ENCODE measurements at regions not wholly inside any gene's neighbourhood (a gene's known extent, or its start where the extent isn't known, plus 50 kb on each side); places are given as distances from the start of the nearest gene placed in this dataset.

GRCh38 chr7:10300577-10300976 is 673.1 kb upstream of the PHF14 start:
- no peak overlapping the region for H3K9ac ChIP-seq (ENCODE audit: low read length)

GRCh38 chr7:10308276-10308675 is 665.4 kb upstream of the PHF14 start:
- Histone ChIP-seq H3K27me3 (ENCODE audit: control insufficient read depth, insufficient read depth, low read length) (no peaks in the 10 kb centered on the region), H3K9me3 (ENCODE audit: control insufficient read depth, low read depth, low read length) (no peaks in the 10 kb centered on the region), H3K4me3 (ENCODE audit: low read length) (no peak overlapping the region), H3K9ac (ENCODE audit: low read length) (no peak overlapping the region), H3K27ac (ENCODE audit: low read length) (no peak overlapping the region), H3K4me1 (ENCODE audit: control insufficient read depth, low read depth, low read length) (no peaks in the 10 kb centered on the region), H3K36me3 (ENCODE audit: control insufficient read depth, low read depth, low read length) (no peaks in the 10 kb centered on the region)

More at GRCh38 chr7:10300577-10300976, 673.1 kb upstream of the PHF14 start:
- H3K27ac ChIP-seq (ENCODE audit: low read length) = no peak overlapping the region
- H3K36me3 ChIP-seq (ENCODE audit: control insufficient read depth, low read depth, low read length) = no peaks in the 10 kb centered on the region
- no peak overlapping the region for H3K4me3 ChIP-seq (ENCODE audit: low read length)
- H3K4me1 ChIP-seq (ENCODE audit: control insufficient read depth, low read depth, low read length) = peaks cover 6% of the 10 kb centered on the region
- H3K27me3 ChIP-seq (ENCODE audit: control insufficient read depth, insufficient read depth, low read length) = no peaks in the 10 kb centered on the region
- no peaks in the 10 kb centered on the region for H3K9me3 ChIP-seq (ENCODE audit: control insufficient read depth, low read depth, low read length)

- Histone ChIP-seq H3K27ac (ENCODE audit: low read length) (no peak overlapping the region), H3K4me3 (ENCODE audit: low read length) (no peak overlapping the region), H3K4me1 (ENCODE audit: control insufficient read depth, low read depth, low read length) (no peaks in the 10 kb centered on the region), H3K9ac (ENCODE audit: low read length) (no peak overlapping the region), H3K36me3 (ENCODE audit: control insufficient read depth, low read depth, low read length) (no peaks in the 10 kb centered on the region), H3K27me3 (ENCODE audit: control insufficient read depth, insufficient read depth, low read length) (no peaks in the 10 kb centered on the region), H3K9me3 (ENCODE audit: control insufficient read depth, low read depth, low read length) (no peaks in the 10 kb centered on the region)
These were observed 660.7 kb upstream of the PHF14 start for GRCh38 chr7:10312942-10313341.

DNA sequence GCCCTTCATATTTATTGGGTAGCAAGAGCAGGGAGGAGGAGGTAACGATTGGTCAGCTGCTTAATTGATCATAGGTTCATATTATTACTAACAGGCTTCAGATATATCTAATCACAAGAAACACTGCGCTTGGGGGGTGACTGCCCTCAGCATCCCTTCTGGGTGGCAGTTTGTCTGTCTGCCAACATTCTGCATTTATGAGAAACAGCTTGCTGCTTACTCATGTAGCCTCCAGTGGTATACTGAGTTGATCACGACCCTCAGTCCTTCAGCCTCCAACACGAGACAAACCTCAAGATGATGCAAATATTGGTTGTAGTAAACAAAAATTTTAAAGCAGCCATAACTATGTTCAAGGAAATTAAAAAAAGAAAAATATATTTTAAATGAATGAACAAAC is 657.8 kb upstream of the PHF14 start:
- Histone ChIP-seq H3K9me3 (ENCODE audit: control insufficient read depth, low read depth, low read length) (no peaks in the 10 kb centered on the region), H3K36me3 (ENCODE audit: control insufficient read depth, low read depth, low read length) (no peaks in the 10 kb centered on the region), H3K4me1 (ENCODE audit: control insufficient read depth, low read depth, low read length) (no peaks in the 10 kb centered on the region), H3K4me3 (ENCODE audit: low read length) (no peak overlapping the region), H3K27me3 (ENCODE audit: control insufficient read depth, insufficient read depth, low read length) (no peaks in the 10 kb centered on the region), H3K9ac (ENCODE audit: low read length) (no peak overlapping the region), H3K27ac (ENCODE audit: low read length) (no peak overlapping the region)

DNA sequence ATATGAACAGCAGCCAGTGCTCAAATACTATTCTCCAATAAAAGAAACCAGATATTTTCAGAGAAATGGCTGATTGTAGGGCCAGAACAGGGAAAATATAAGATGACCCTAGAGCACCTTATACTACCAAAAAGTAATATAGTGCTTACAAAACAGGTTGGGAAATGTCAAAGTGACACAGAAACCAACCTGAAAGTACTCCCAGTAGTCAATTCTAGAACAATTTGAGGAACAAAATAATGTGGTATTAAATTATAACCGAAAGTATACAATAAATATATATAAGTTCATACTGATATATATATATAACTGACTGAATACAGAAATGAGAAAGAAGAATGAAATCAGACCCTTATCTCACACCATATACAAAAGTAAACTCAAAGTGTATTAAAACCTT is 657.2 kb upstream of the PHF14 start:
- no peaks in the 10 kb centered on the region for H3K4me1 ChIP-seq (ENCODE audit: control insufficient read depth, low read depth, low read length)
- H3K27ac ChIP-seq (ENCODE audit: low read length) = no peak overlapping the region
- H3K9me3 ChIP-seq (ENCODE audit: control insufficient read depth, low read depth, low read length) = no peaks in the 10 kb centered on the region
- H3K9ac ChIP-seq (ENCODE audit: low read length) = no peak overlapping the region
- no peaks in the 10 kb centered on the region for H3K27me3 ChIP-seq (ENCODE audit: control insufficient read depth, insufficient read depth, low read length)
- no peaks in the 10 kb centered on the region for H3K36me3 ChIP-seq (ENCODE audit: control insufficient read depth, low read depth, low read length)
- H3K4me3 ChIP-seq (ENCODE audit: low read length) = no peak overlapping the region

- no peak overlapping the region for H3K27ac ChIP-seq (ENCODE audit: low read length)
- no peaks in the 10 kb centered on the region for H3K27me3 ChIP-seq (ENCODE audit: control insufficient read depth, insufficient read depth, low read length)
- no peaks in the 10 kb centered on the region for H3K36me3 ChIP-seq (ENCODE audit: control insufficient read depth, low read depth, low read length)
- H3K9me3 ChIP-seq (ENCODE audit: control insufficient read depth, low read depth, low read length) = no peaks in the 10 kb centered on the region
- no peak overlapping the region for H3K9ac ChIP-seq (ENCODE audit: low read length)
- H3K4me3 ChIP-seq (ENCODE audit: low read length) = no peak overlapping the region
- H3K4me1 ChIP-seq (ENCODE audit: control insufficient read depth, low read depth, low read length) = no peaks in the 10 kb centered on the region
These were observed 648.3 kb upstream of the PHF14 start for GRCh38 chr7:10325395-10325794.

GRCh38 chr7:10343108-10343507 is 630.6 kb upstream of the PHF14 start:
- Histone ChIP-seq H3K9ac (ENCODE audit: low read length) (no peak overlapping the region), H3K36me3 (ENCODE audit: control insufficient read depth, low read depth, low read length) (no peaks in the 10 kb centered on the region), H3K9me3 (ENCODE audit: control insufficient read depth, low read depth, low read length) (no peaks in the 10 kb centered on the region), H3K27me3 (ENCODE audit: control insufficient read depth, insufficient read depth, low read length) (no peaks in the 10 kb centered on the region), H3K4me3 (ENCODE audit: low read length) (no peak overlapping the region), H3K4me1 (ENCODE audit: control insufficient read depth, low read depth, low read length) (no peaks in the 10 kb centered on the region), H3K27ac (ENCODE audit: low read length) (no peak overlapping the region)

- H3K9me3 ChIP-seq (ENCODE audit: control insufficient read depth, low read depth, low read length) = no peaks in the 10 kb centered on the region
- no peaks in the 10 kb centered on the region for H3K27me3 ChIP-seq (ENCODE audit: control insufficient read depth, insufficient read depth, low read length)
- H3K36me3 ChIP-seq (ENCODE audit: control insufficient read depth, low read depth, low read length) = no peaks in the 10 kb centered on the region
- H3K9ac ChIP-seq (ENCODE audit: low read length) = no peak overlapping the region
- H3K4me3 ChIP-seq (ENCODE audit: low read length) = no peak overlapping the region
- no peaks in the 10 kb centered on the region for H3K4me1 ChIP-seq (ENCODE audit: control insufficient read depth, low read depth, low read length)
- H3K27ac ChIP-seq (ENCODE audit: low read length) = no peak overlapping the region
These were observed 627.6 kb upstream of the PHF14 start for GRCh38 chr7:10346032-10346431.

DNA sequence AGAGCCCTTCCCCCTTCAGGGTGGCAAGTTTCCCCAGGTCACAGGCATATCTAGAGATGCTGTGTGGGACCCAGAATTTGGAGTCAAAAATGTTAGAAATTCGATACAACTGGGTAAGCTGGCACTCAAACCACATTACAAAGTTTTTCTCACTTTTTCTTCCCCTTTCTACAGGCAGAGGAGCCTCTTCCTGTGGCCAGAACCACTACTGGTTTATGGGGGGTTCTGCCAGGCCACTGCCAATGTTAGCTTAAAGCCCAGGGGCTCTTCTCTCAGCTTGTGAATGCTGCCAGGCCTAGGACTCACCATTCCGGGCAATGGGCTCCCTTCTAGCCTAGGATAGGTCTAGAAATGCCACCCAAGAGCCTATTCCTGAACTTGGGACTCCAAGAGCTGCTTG is 617.9 kb upstream of the PHF14 start:
- H3K27ac ChIP-seq (ENCODE audit: low read length) = no peak overlapping the region
- H3K9ac ChIP-seq (ENCODE audit: low read length) = no peak overlapping the region
- H3K9me3 ChIP-seq (ENCODE audit: control insufficient read depth, low read depth, low read length) = no peaks in the 10 kb centered on the region
- H3K27me3 ChIP-seq (ENCODE audit: control insufficient read depth, insufficient read depth, low read length) = no peaks in the 10 kb centered on the region
- H3K4me3 ChIP-seq (ENCODE audit: low read length) = no peak overlapping the region
- no peaks in the 10 kb centered on the region for H3K4me1 ChIP-seq (ENCODE audit: control insufficient read depth, low read depth, low read length)
- no peaks in the 10 kb centered on the region for H3K36me3 ChIP-seq (ENCODE audit: control insufficient read depth, low read depth, low read length)

GRCh38 chr7:10360050-10360449 is 613.6 kb upstream of the PHF14 start:
- Histone ChIP-seq H3K4me3 (ENCODE audit: low read length) (no peak overlapping the region), H3K27me3 (ENCODE audit: control insufficient read depth, insufficient read depth, low read length) (no peaks in the 10 kb centered on the region)

DNA sequence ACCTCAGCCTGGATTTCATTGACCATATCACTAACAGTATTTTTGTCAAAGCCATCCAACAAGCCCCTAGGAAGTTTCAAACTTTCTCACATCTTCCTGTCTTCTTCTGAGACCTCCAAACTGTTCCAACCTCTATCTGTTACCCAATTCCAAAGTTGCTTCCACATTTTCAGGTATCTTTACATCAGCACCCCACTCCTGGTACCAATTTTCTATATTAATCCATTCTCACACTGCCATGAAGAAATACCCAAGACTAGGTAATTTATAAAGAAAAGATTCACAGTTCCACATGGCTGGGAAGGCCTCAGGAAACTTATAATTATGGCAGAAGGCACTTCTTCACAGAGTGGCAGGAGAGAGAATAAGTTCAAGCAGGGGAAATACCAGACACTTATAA is 571.9 kb upstream of the PHF14 start:
- peaks cover 15% of the 10 kb centered on the region for H3K9me3 ChIP-seq (ENCODE audit: control insufficient read depth, low read depth, low read length)
- H3K9ac ChIP-seq (ENCODE audit: low read length) = no peak overlapping the region
- H3K4me1 ChIP-seq (ENCODE audit: control insufficient read depth, low read depth, low read length) = no peaks in the 10 kb centered on the region
- H3K4me3 ChIP-seq (ENCODE audit: low read length) = no peak overlapping the region
- H3K27ac ChIP-seq (ENCODE audit: low read length) = no peak overlapping the region
- no peaks in the 10 kb centered on the region for H3K27me3 ChIP-seq (ENCODE audit: control insufficient read depth, insufficient read depth, low read length)
- H3K36me3 ChIP-seq (ENCODE audit: control insufficient read depth, low read depth, low read length) = no peaks in the 10 kb centered on the region

More at GRCh38 chr7:10360050-10360449, 613.6 kb upstream of the PHF14 start:
- Histone ChIP-seq H3K36me3 (ENCODE audit: control insufficient read depth, low read depth, low read length) (no peaks in the 10 kb centered on the region), H3K9me3 (ENCODE audit: control insufficient read depth, low read depth, low read length) (no peaks in the 10 kb centered on the region), H3K4me1 (ENCODE audit: control insufficient read depth, low read depth, low read length) (no peaks in the 10 kb centered on the region), H3K27ac (ENCODE audit: low read length) (no peak overlapping the region), H3K9ac (ENCODE audit: low read length) (no peak overlapping the region)

DNA sequence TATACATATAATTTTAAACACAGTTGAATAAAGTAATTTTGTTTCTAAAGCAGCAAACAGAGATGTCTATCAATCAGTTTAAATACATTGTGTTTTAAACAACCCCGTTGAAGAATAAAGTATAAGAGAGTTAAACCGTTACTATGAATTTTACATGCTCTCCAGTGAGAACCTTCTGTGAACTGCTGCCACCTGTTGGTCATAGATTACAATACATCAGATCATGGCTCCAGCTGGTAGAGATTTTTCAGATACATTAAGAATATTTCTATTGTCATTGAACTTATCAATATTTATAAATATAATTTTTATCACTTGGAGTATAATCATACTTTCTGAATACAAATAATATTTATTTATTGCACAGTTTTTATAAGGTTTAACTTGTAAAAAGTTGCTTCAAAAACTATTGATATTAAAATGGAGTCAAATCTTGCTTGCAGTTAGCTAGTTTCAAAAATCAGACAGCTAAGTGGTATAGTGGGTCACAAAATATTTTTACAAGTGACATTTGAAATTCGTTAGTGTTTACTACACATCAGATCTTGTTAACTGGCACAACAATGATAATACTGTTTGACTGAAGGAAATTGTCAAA is 561.2 kb upstream of the PHF14 start:
- Histone ChIP-seq H3K27me3 (ENCODE audit: control insufficient read depth, insufficient read depth, low read length) (no peaks in the 10 kb centered on the region), H3K4me1 (ENCODE audit: control insufficient read depth, low read depth, low read length) (peaks cover 5% of the 10 kb centered on the region), H3K9ac (ENCODE audit: low read length) (no peak overlapping the region), H3K9me3 (ENCODE audit: control insufficient read depth, low read depth, low read length) (no peaks in the 10 kb centered on the region), H3K36me3 (ENCODE audit: control insufficient read depth, low read depth, low read length) (no peaks in the 10 kb centered on the region), H3K27ac (ENCODE audit: low read length) (no peak overlapping the region), H3K4me3 (ENCODE audit: low read length) (no peak overlapping the region)
